Osteocyte (in vitro differentiated cells): ENCODE measurements at regions not wholly inside any gene's neighbourhood (a gene's known extent, or its start where the extent isn't known, plus 50 kb on each side); places are given as distances from the start of the nearest gene placed in this dataset.

Experiments used
- DNase-seq: peaks from one replicate; pipeline ENCODE4 v3.0.0; 2021; ENCODE audit warnings: mixed read lengths; ENCODE audit not compliant: unreplicated experiment; ENCODE audit errors: extremely low spot score
- H3K27ac Mint-ChIP-seq: one replicate; pipeline ENCODE4 v1.8.0; 2021; ENCODE audit warnings: mild to moderate bottlenecking, mixed read lengths; ENCODE audit not compliant: unreplicated experiment
- H3K27me3 Mint-ChIP-seq: one replicate; pipeline ENCODE4 v1.8.0; 2021; ENCODE audit warnings: mixed read lengths; ENCODE audit not compliant: unreplicated experiment
- H3K36me3 Mint-ChIP-seq: one replicate; pipeline ENCODE4 v1.8.0; 2021; ENCODE audit warnings: mixed read lengths; ENCODE audit not compliant: unreplicated experiment
- H3K4me1 Mint-ChIP-seq: one replicate; pipeline ENCODE4 v1.8.0; 2021; ENCODE audit warnings: mixed read lengths; ENCODE audit not compliant: unreplicated experiment
- H3K4me3 Mint-ChIP-seq: one replicate; pipeline ENCODE4 v1.8.0; 2021; ENCODE audit warnings: mild to moderate bottlenecking, moderate library complexity, mixed read lengths; ENCODE audit not compliant: unreplicated experiment
- H3K9me3 Mint-ChIP-seq: one replicate; pipeline ENCODE4 v1.8.0; 2021; ENCODE audit warnings: mixed read lengths; ENCODE audit not compliant: unreplicated experiment
- TF ChIP-seq, protein P1 (sequence below): fragments of 200-600 bp; sonication (generic); IDR thresholded peaks from 2 replicates; pipeline ENCODE4 v1.5.0; 2021; ENCODE audit warnings: antibody characterized with exemption, mild to moderate bottlenecking, moderate library complexity

- peaks cover 3% of the 10 kb centered on the region for H3K4me1 Mint-ChIP-seq
- H3K4me3 Mint-ChIP-seq, result no peak overlapping the region
- H3K9me3 Mint-ChIP-seq, result peaks cover 7% of the 10 kb centered on the region
- H3K27ac Mint-ChIP-seq, result no peak overlapping the region
- no peaks in the 10 kb centered on the region for H3K36me3 Mint-ChIP-seq
- DNase-seq, result no peak
- TF ChIP-seq, protein P1, sequence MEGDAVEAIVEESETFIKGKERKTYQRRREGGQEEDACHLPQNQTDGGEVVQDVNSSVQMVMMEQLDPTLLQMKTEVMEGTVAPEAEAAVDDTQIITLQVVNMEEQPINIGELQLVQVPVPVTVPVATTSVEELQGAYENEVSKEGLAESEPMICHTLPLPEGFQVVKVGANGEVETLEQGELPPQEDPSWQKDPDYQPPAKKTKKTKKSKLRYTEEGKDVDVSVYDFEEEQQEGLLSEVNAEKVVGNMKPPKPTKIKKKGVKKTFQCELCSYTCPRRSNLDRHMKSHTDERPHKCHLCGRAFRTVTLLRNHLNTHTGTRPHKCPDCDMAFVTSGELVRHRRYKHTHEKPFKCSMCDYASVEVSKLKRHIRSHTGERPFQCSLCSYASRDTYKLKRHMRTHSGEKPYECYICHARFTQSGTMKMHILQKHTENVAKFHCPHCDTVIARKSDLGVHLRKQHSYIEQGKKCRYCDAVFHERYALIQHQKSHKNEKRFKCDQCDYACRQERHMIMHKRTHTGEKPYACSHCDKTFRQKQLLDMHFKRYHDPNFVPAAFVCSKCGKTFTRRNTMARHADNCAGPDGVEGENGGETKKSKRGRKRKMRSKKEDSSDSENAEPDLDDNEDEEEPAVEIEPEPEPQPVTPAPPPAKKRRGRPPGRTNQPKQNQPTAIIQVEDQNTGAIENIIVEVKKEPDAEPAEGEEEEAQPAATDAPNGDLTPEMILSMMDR, result no peak
- peaks cover 33% of the 10 kb centered on the region for H3K27me3 Mint-ChIP-seq
Observed at GRCh38 chr15:29208836-29209235, 60.8 kb downstream of the NSMCE3 start.

- H3K9me3 Mint-ChIP-seq, result peaks cover 7% of the 10 kb centered on the region
- no peaks in the 10 kb centered on the region for H3K36me3 Mint-ChIP-seq
- H3K27ac Mint-ChIP-seq, result no peak overlapping the region
- TF ChIP-seq, protein P1, result peak; percentile 13
- peaks cover 3% of the 10 kb centered on the region for H3K4me1 Mint-ChIP-seq
- peak; percentile 42 for DNase-seq
- peaks cover 37% of the 10 kb centered on the region for H3K27me3 Mint-ChIP-seq
- no peak overlapping the region for H3K4me3 Mint-ChIP-seq
Observed at GRCh38 chr15:29208352-29208751, 61.3 kb downstream of the NSMCE3 start.

GRCh38 chr15:29207758-29208108 lies 61.9 kb downstream of the NSMCE3 start:
- no peaks in the 10 kb centered on the region for H3K36me3 Mint-ChIP-seq
- H3K4me1 Mint-ChIP-seq, result peaks cover 3% of the 10 kb centered on the region
- TF ChIP-seq, protein P1, result no peak
- peak; percentile 54 for DNase-seq
- peaks cover 7% of the 10 kb centered on the region for H3K9me3 Mint-ChIP-seq
- H3K4me3 Mint-ChIP-seq, result no peak overlapping the region
- H3K27ac Mint-ChIP-seq, result no peak overlapping the region
- H3K27me3 Mint-ChIP-seq, result peaks cover 37% of the 10 kb centered on the region

DNA sequence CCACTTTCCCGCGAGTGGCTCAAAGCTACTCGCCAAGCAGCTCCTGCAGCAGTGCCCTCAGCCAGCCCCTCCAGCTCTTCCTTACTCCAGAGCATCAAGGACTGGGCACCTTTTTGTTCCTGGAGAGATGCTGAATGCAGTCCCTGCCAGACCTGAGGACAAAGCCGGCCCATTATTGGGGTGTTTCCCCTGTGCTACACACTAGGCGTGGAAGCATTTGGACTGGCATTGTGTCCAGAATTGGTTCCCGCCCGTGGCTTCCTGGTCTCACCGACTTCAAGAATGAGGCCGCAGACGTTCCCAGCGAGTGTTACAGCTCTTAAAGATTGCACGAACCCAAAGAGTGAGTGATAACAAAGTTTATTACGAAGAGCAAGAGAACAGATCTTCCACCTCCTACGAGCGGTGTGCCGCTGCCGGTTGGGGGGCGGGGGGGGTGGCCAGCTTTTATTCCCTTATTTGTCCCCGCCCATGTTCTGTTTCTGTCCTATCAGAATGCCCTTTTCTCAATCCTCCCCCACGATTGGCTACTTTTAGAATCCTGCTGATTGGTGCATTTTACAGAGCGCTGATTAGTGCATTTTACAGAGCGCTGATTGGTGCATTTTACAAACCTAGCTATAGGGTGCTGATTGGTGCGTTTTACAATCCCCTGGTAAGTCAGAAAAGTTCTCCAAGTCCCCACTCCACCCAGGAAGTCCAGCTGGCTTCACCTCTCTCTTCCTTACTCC lies 62.4 kb downstream of the NSMCE3 start:
- Mint-ChIP-seq H3K36me3 (no peaks in the 10 kb centered on the region), H3K27ac (no peak overlapping the region), H3K4me1 (peaks cover 3% of the 10 kb centered on the region), H3K27me3 (peaks cover 34% of the 10 kb centered on the region), H3K9me3 (peaks cover 3% of the 10 kb centered on the region), H3K4me3 (no peak overlapping the region)
- TF ChIP-seq, protein P1, result no peak
- DNase-seq, result peak; percentile 54

DNA sequence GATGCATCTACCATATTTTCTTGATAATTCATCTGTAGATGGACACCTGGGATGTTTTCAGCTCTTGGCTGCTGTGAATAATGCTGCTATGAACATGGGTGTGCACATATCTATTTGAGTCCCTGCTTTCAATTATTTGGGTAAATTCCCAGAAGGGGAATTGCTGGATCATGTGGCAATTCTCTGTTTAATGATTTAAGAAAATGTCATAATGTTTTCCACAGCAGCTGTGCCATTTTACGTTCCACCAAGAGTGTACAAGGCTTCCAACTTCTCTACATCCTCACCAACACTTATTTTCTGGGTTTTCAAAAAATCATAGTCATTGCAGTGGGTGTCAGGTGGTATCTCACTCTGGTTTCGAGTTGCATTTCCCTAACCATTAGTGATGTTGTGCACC lies 64.4 kb downstream of the NSMCE3 start:
- H3K36me3 Mint-ChIP-seq, result no peaks in the 10 kb centered on the region
- no peak for DNase-seq
- peaks cover 19% of the 10 kb centered on the region for H3K27me3 Mint-ChIP-seq
- TF ChIP-seq, protein P1, result no peak
- H3K27ac Mint-ChIP-seq, result no peak overlapping the region
- peaks cover 3% of the 10 kb centered on the region for H3K4me1 Mint-ChIP-seq
- no peaks in the 10 kb centered on the region for H3K9me3 Mint-ChIP-seq
- no peak overlapping the region for H3K4me3 Mint-ChIP-seq
